Prostate gland (tissue), 2 donors: ENCODE measurements at regions not wholly inside any gene's neighbourhood (a gene's known extent, or its start where the extent isn't known, plus 50 kb on each side); places are given as distances from the start of the nearest gene placed in this dataset.
A peak's percentile ranks its signal among the peaks of the same experiment; 100 is the strongest.

Experiments
- DNase-seq: peaks from one replicate; pipeline ENCODE4 v3.0.0-alpha.2; 2019; ENCODE audit warnings: low spot score
- H3K27ac ChIP-seq, 2 donors: fragments of 200-600 bp; sonication (generic); 2 replicates each; pipeline ENCODE4 v1.5.1; 2017 to 2019
- H3K27me3 ChIP-seq: fragments of 200-600 bp; sonication (generic); replicated peaks from 2 replicates; pipeline ENCODE4 v1.5.1; 2019; ENCODE audit not compliant: insufficient read depth
- H3K36me3 ChIP-seq, 2 donors: fragments of 200-600 bp; sonication (generic); 1 replicate in 1 of 2; 2 replicates in 1 of 2; pipeline versions ENCODE4 v1.5.1 to v1.8.1; 2017 to 2019
- H3K4me1 ChIP-seq: fragments of 200-600 bp; sonication (generic); replicated peaks from 2 replicates; pipeline ENCODE4 v1.5.1; 2019
- H3K4me3 ChIP-seq, 2 donors: fragments of 200-600 bp; sonication (generic); 2 replicates each; pipeline ENCODE4 v1.5.1; 2017 to 2019
- H3K9me3 ChIP-seq: fragments of 200-600 bp; sonication (generic); 2 replicates; pipeline ENCODE4 v1.5.1; 2017
- CTCF ChIP-seq, 4 experiments: fragments of 200-600 bp in 2 of 4; fragments of 450-650 bp in 2 of 4; sonication (generic) in 2 of 4; IDR thresholded peaks; 1 replicate in 3 of 4; 2 replicates in 1 of 4; pipeline ENCODE4 v1.5.1; 2016 to 2019; ENCODE audit warnings: antibody characterized with exemption in 4 of 4, mild to moderate bottlenecking in 2 of 4, moderate library complexity in 2 of 4
- POLR2A ChIP-seq: fragments of 450-650 bp; IDR thresholded peaks from one replicate; pipeline ENCODE4 v1.6.1; 2016; ENCODE audit warnings: antibody characterized with exemption, mild to moderate bottlenecking
- POLR2AphosphoS5 ChIP-seq: sonication (generic); formaldehyde crosslinking; IDR thresholded peaks from one replicate; pipeline ENCODE4 v1.6.1; 2017; ENCODE audit warnings: antibody characterized with exemption
- WGBS: methylation state at CpG from one replicate; pipeline ENCODE4 v1.1.5; 2018; 5-methylcytosine and 5-hydroxymethylcytosine counted together
- intact Hi-C: fragments of 100-400 bp; cut with DNase I; formaldehyde crosslinking; loops from one replicate; pipeline ENCODE4 v1.14.2; 2022

- Histone ChIP-seq H3K9me3 (no peaks in the 10 kb centered on the region), H3K27me3 (no peaks in the 10 kb centered on the region), H3K4me1 (no peaks in the 10 kb centered on the region), H3K4me3 (no peak overlapping the region), H3K36me3 (no peaks in the 10 kb centered on the region), H3K27ac (no peak overlapping the region)
- intact Hi-C loops: no loop called here
- TF ChIP-seq POLR2A: no peak
- TF ChIP-seq POLR2AphosphoS5: no peak
- TF ChIP-seq CTCF (IDR thresholded peaks at IDR 0.05): no peak
- 99% methylated on average over 3 of the region's 3 CpGs for WGBS
- DNase-seq: no peak
Observed at GRCh38 chr7:25801214-25801613, 350.8 kb upstream of the NFE2L3 start.

GRCh38 chr7:25802057-25802456 is 349.9 kb upstream of the NFE2L3 start:
- Histone ChIP-seq H3K36me3 (no peaks in the 10 kb centered on the region), H3K27me3 (no peaks in the 10 kb centered on the region), H3K9me3 (no peaks in the 10 kb centered on the region), H3K27ac (no peak overlapping the region), H3K4me1 (no peaks in the 10 kb centered on the region), H3K4me3 (no peak overlapping the region)
- WGBS: 84% methylated on average over 3 of the region's 3 CpGs
- intact Hi-C loops: no loop called here
- no peak for DNase-seq
- TF ChIP-seq CTCF (IDR thresholded peaks at IDR 0.05) (no peak), POLR2AphosphoS5 (no peak), POLR2A (no peak)

GRCh38 chr7:25802473-25802872 is 349.5 kb upstream of the NFE2L3 start:
- TF ChIP-seq POLR2A: no peak
- no peak for TF ChIP-seq POLR2AphosphoS5
- no peak for TF ChIP-seq CTCF (IDR thresholded peaks at IDR 0.05)
- Histone ChIP-seq H3K27me3 (no peaks in the 10 kb centered on the region), H3K4me1 (no peaks in the 10 kb centered on the region), H3K27ac (no peak overlapping the region), H3K9me3 (no peaks in the 10 kb centered on the region), H3K4me3 (no peak overlapping the region), H3K36me3 (no peaks in the 10 kb centered on the region)
- intact Hi-C loops: no loop called here
- no peak for DNase-seq

- no peak for DNase-seq
- H3K27me3 ChIP-seq: no peaks in the 10 kb centered on the region
- no peaks in the 10 kb centered on the region for H3K4me1 ChIP-seq
- no peak overlapping the region for H3K4me3 ChIP-seq
- H3K9me3 ChIP-seq: no peaks in the 10 kb centered on the region
- H3K36me3 ChIP-seq: no peaks in the 10 kb centered on the region
- TF ChIP-seq CTCF (IDR thresholded peaks at IDR 0.05): no peak
- no peak for TF ChIP-seq POLR2AphosphoS5
- no peak for TF ChIP-seq POLR2A
- intact Hi-C loops: no loop called here
- 74% methylated on average over 11 of the region's 11 CpGs for WGBS
- H3K27ac ChIP-seq: no peak overlapping the region
Observed at GRCh38 chr7:25803117-25803887, 348.7 kb upstream of the NFE2L3 start.

GRCh38 chr7:25804154-25804553 is 347.8 kb upstream of the NFE2L3 start:
- intact Hi-C loops: no loop called here
- 58% methylated on average over 4 of the region's 4 CpGs for WGBS
- no peak overlapping the region for H3K27ac ChIP-seq

More at GRCh38 chr7:25804154-25804553, 347.8 kb upstream of the NFE2L3 start:
- peak; percentile 24 for DNase-seq
- H3K27me3 ChIP-seq: no peaks in the 10 kb centered on the region
- no peak overlapping the region for H3K4me3 ChIP-seq
- no peaks in the 10 kb centered on the region for H3K4me1 ChIP-seq
- TF ChIP-seq POLR2AphosphoS5: peak; percentile 44
- no peak for TF ChIP-seq POLR2A
- H3K9me3 ChIP-seq: no peaks in the 10 kb centered on the region
- H3K36me3 ChIP-seq: no peaks in the 10 kb centered on the region
